Posterior vena cava (tissue), 2 donors: ENCODE measurements at regions not wholly inside any gene's neighbourhood (a gene's known extent, or its start where the extent isn't known, plus 50 kb on each side); places are given as distances from the start of the nearest gene placed in this dataset.
"Not testable (repeated sequence)": the region's sequence is repeated elsewhere in the genome, so short reads cannot be mapped to it uniquely, and the experiment has no call there.

Source experiments
- DNase-seq: peaks from one replicate; pipeline ENCODE4 v3.0.0-alpha.2; 2020; ENCODE audit warnings: low spot score
- intact Hi-C, 2 donors: fragments of 100-400 bp; cut with DNase I; formaldehyde crosslinking; loops; one replicate each; pipeline versions ENCODE4 v1.14.1 to v1.14.2; 2022 to 2023
- donor health status: DM: yes; HTN: yes; CAD: no.
- donor health status: DM: yes; HTN: yes; CAD: no.

- intact Hi-C loops: no loop called here
- no peak for DNase-seq
Measured at GRCh38 chr3:132084982-132085381, 50.2 kb upstream of the CPNE4 start.

- intact Hi-C loops: no loop called here
- no peak for DNase-seq
Measured at GRCh38 chr3:132087356-132087755, 52.5 kb upstream of the CPNE4 start.

GRCh38 chr3:132088291-132088690 is 53.5 kb upstream of the CPNE4 start:
- intact Hi-C loops: no loop called here
- DNase-seq: no peak

GRCh38 chr3:132090921-132091320 is 56.1 kb upstream of the CPNE4 start:
- intact Hi-C loops: no loop called here
- no peak for DNase-seq

GRCh38 chr3:132116601-132117000 is 81.8 kb upstream of the CPNE4 start:
- intact Hi-C loops: loop anchor here in 1 of 2 donors (5.0 kb wide), 1 partner anchor 434 kb away; no protein-coding TSS in a partner anchor
- no peak for DNase-seq

- DNase-seq: no peak
- intact Hi-C loops: loop anchor here in 1 of 2 donors (5.0 kb wide), 1 partner anchor 435 kb away; no protein-coding TSS in a partner anchor
Measured at GRCh38 chr3:132117642-132118041, 82.8 kb upstream of the CPNE4 start.

GRCh38 chr3:132119531-132119930 is 84.7 kb upstream of the CPNE4 start:
- intact Hi-C loops: loop anchor here in 1 of 2 donors (5.0 kb wide), 1 partner anchor 437 kb away; no protein-coding TSS in a partner anchor
- DNase-seq: no peak

GRCh38 chr3:132124096-132124495 is 89.3 kb upstream of the CPNE4 start:
- intact Hi-C loops: no loop called here
- no peak for DNase-seq

- no peak for DNase-seq
- intact Hi-C loops: no loop called here
Measured at GRCh38 chr3:132124651-132125284, 90.0 kb upstream of the CPNE4 start.

GRCh38 chr3:132134611-132135010 is 99.8 kb upstream of the CPNE4 start:
- DNase-seq: no peak
- intact Hi-C loops: no loop called here

- intact Hi-C loops: no loop called here
- DNase-seq: no peak
Measured at GRCh38 chr3:132135628-132136333, 101.0 kb upstream of the CPNE4 start.

- no peak for DNase-seq
- intact Hi-C loops: no loop called here
Measured at GRCh38 chr3:132136334-132136716, 101.5 kb upstream of the CPNE4 start.

- DNase-seq, intact Hi-C loops: not testable (repeated sequence)
Measured at GRCh38 chr3:132136902-132137301, 102.1 kb upstream of the CPNE4 start.

- no peak for DNase-seq
- intact Hi-C loops: no loop called here
Measured at GRCh38 chr3:132145833-132146232, 111.0 kb upstream of the CPNE4 start.

- no peak for DNase-seq
- intact Hi-C loops: no loop called here
Measured at GRCh38 chr3:132154619-132155018, 119.8 kb upstream of the CPNE4 start.

GRCh38 chr3:132159145-132159544 is 124.3 kb upstream of the CPNE4 start:
- no peak for DNase-seq
- intact Hi-C loops: no loop called here

- intact Hi-C loops: no loop called here
- DNase-seq: no peak
Measured at GRCh38 chr3:132160198-132160597, 125.4 kb upstream of the CPNE4 start.

- intact Hi-C loops: no loop called here
- no peak for DNase-seq
Measured at GRCh38 chr3:132161608-132162007, 126.8 kb upstream of the CPNE4 start.

- DNase-seq: no peak
- intact Hi-C loops: no loop called here
Measured at GRCh38 chr3:132164469-132165092, 129.8 kb upstream of the CPNE4 start.

GRCh38 chr3:132167870-132168269 is 133.1 kb upstream of the CPNE4 start:
- DNase-seq: no peak
- intact Hi-C loops: no loop called here

GRCh38 chr3:132174500-132174899 is 139.7 kb upstream of the CPNE4 start:
- intact Hi-C loops: no loop called here
- no peak for DNase-seq
